ENCODE measurements at regions not wholly inside any gene's neighbourhood (a gene's known extent, or its start where the extent isn't known, plus 50 kb on each side); places are given as distances from the start of the nearest gene placed in this dataset.
A peak's percentile ranks its signal among the peaks of the same experiment; 100 is the strongest.
"Not testable (repeated sequence)": the region's sequence is repeated elsewhere in the genome, so short reads cannot be mapped to it uniquely, and the experiment has no call there.

- in situ Hi-C loops (cut with HindIII; ENCODE audit: low pct_unique_long_range_greater_than_20kb, low sequenced_read_pairs); DNase-seq (ENCODE audit: low read depth, low spot score): not testable (repeated sequence)
These were observed 565.6 kb upstream of the MBL2 start for GRCh38 chr10:53338199-53338598.

GRCh38 chr10:53335803-53336422 is 563.3 kb upstream of the MBL2 start:
- DNase-seq (ENCODE audit: low read depth, low spot score); in situ Hi-C loops (cut with HindIII; ENCODE audit: low pct_unique_long_range_greater_than_20kb, low sequenced_read_pairs): not testable (repeated sequence)

GRCh38 chr10:53331460-53331859 is 558.9 kb upstream of the MBL2 start:
- DNase-seq (ENCODE audit: low read depth, low spot score), result no peak
- in situ Hi-C loops (cut with HindIII; ENCODE audit: low pct_unique_long_range_greater_than_20kb, low sequenced_read_pairs), result no loop called here

- in situ Hi-C loops (cut with HindIII; ENCODE audit: low pct_unique_long_range_greater_than_20kb, low sequenced_read_pairs); DNase-seq (ENCODE audit: low read depth, low spot score): not testable (repeated sequence)
These were observed 554.1 kb upstream of the MBL2 start for GRCh38 chr10:53326401-53327305.

GRCh38 chr10:53325066-53325465 is 552.5 kb upstream of the MBL2 start:
- in situ Hi-C loops (cut with HindIII; ENCODE audit: low pct_unique_long_range_greater_than_20kb, low sequenced_read_pairs), result no loop called here
- DNase-seq (ENCODE audit: low read depth, low spot score), result no peak

- in situ Hi-C loops (cut with HindIII; ENCODE audit: low pct_unique_long_range_greater_than_20kb, low sequenced_read_pairs), result no loop called here
- DNase-seq (ENCODE audit: low read depth, low spot score), result peak; percentile 13
These were observed 543.1 kb upstream of the MBL2 start for GRCh38 chr10:53315709-53316108.

- peak; percentile 5 for DNase-seq (ENCODE audit: low read depth, low spot score)
- in situ Hi-C loops (cut with HindIII; ENCODE audit: low pct_unique_long_range_greater_than_20kb, low sequenced_read_pairs), result no loop called here
These were observed 542.3 kb upstream of the MBL2 start for GRCh38 chr10:53314876-53315275.

GRCh38 chr10:53298443-53298842 is 525.9 kb upstream of the MBL2 start:
- in situ Hi-C loops (cut with HindIII; ENCODE audit: low pct_unique_long_range_greater_than_20kb, low sequenced_read_pairs), result no loop called here
- peak; percentile 9 for DNase-seq (ENCODE audit: low read depth, low spot score)

GRCh38 chr10:53284615-53285182 is 512.1 kb upstream of the MBL2 start:
- no peak for DNase-seq (ENCODE audit: low read depth, low spot score)
- in situ Hi-C loops (cut with HindIII; ENCODE audit: low pct_unique_long_range_greater_than_20kb, low sequenced_read_pairs), result no loop called here

- DNase-seq (ENCODE audit: low read depth, low spot score), result no peak
- in situ Hi-C loops (cut with HindIII; ENCODE audit: low pct_unique_long_range_greater_than_20kb, low sequenced_read_pairs), result no loop called here
These were observed 504.2 kb upstream of the MBL2 start for GRCh38 chr10:53276797-53277196.

GRCh38 chr10:53269482-53269881 is 496.9 kb upstream of the MBL2 start:
- in situ Hi-C loops (cut with HindIII; ENCODE audit: low pct_unique_long_range_greater_than_20kb, low sequenced_read_pairs), result no loop called here

GRCh38 chr10:53260213-53260612 is 487.6 kb upstream of the MBL2 start:
- in situ Hi-C loops (cut with HindIII; ENCODE audit: low pct_unique_long_range_greater_than_20kb, low sequenced_read_pairs), result no loop called here
- DNase-seq (ENCODE audit: low read depth, low spot score), result no peak

More at GRCh38 chr10:53269482-53269881, 496.9 kb upstream of the MBL2 start:
- DNase-seq (ENCODE audit: low read depth, low spot score), result peak; percentile 32

GRCh38 chr10:53256623-53257022 is 484.0 kb upstream of the MBL2 start:
- in situ Hi-C loops (cut with HindIII; ENCODE audit: low pct_unique_long_range_greater_than_20kb, low sequenced_read_pairs), result no loop called here
- no peak for DNase-seq (ENCODE audit: low read depth, low spot score)

GRCh38 chr10:53255661-53256205 is 483.1 kb upstream of the MBL2 start:
- no peak for DNase-seq (ENCODE audit: low read depth, low spot score)
- in situ Hi-C loops (cut with HindIII; ENCODE audit: low pct_unique_long_range_greater_than_20kb, low sequenced_read_pairs), result no loop called here

- in situ Hi-C loops (cut with HindIII; ENCODE audit: low pct_unique_long_range_greater_than_20kb, low sequenced_read_pairs), result no loop called here
- no peak for DNase-seq (ENCODE audit: low read depth, low spot score)
These were observed 480.6 kb upstream of the MBL2 start for GRCh38 chr10:53253221-53253620.

- in situ Hi-C loops (cut with HindIII; ENCODE audit: low pct_unique_long_range_greater_than_20kb, low sequenced_read_pairs), result no loop called here
These were observed 467.3 kb upstream of the MBL2 start for GRCh38 chr10:53239873-53240272.

GRCh38 chr10:53236941-53237340 is 464.4 kb upstream of the MBL2 start:
- no peak for DNase-seq (ENCODE audit: low read depth, low spot score)
- in situ Hi-C loops (cut with HindIII; ENCODE audit: low pct_unique_long_range_greater_than_20kb, low sequenced_read_pairs), result no loop called here

More at GRCh38 chr10:53239873-53240272, 467.3 kb upstream of the MBL2 start:
- DNase-seq (ENCODE audit: low read depth, low spot score), result no peak

- DNase-seq (ENCODE audit: low read depth, low spot score), result no peak
- in situ Hi-C loops (cut with HindIII; ENCODE audit: low pct_unique_long_range_greater_than_20kb, low sequenced_read_pairs), result no loop called here
These were observed 461.2 kb upstream of the MBL2 start for GRCh38 chr10:53233749-53234148.

All from SK-MEL-5 (cell line).